Natural killer cell (primary cell): ENCODE measurements at regions not wholly inside any gene's neighbourhood (a gene's known extent, or its start where the extent isn't known, plus 50 kb on each side); places are given as distances from the start of the nearest gene placed in this dataset.

Experiments used
- ATAC-seq, 3 donors: fragments of 150-1000 bp in 2 of 3; fragments of 200-7000 bp in 1 of 3; cut with Tn5 transposase; 1 replicate in 1 of 3; 2 replicates in 2 of 3; pipeline ENCODE4 v1.10.0; 2021; ENCODE audit warnings: mild to moderate bottlenecking in 2 of 3, moderate library complexity in 2 of 3
- DNase-seq, 2 donors: peaks; one replicate each; pipeline versions ENCODE4 v3.0.0 to v3.0.0-alpha.2; 2013 to 2021; ENCODE audit warnings: mixed read lengths in 1 of 2
- H3K27ac ChIP-seq: one replicate; pipeline ENCODE4 v1.5.1; 2013; ENCODE audit warnings: mild to moderate bottlenecking, low read length
- H3K27me3 ChIP-seq: one replicate; pipeline ENCODE4 v1.6.1; 2013; ENCODE audit warnings: low read length; ENCODE audit not compliant: control insufficient read depth, insufficient read depth
- H3K36me3 ChIP-seq: one replicate; pipeline ENCODE4 v1.6.1; 2013; ENCODE audit warnings: low read length; ENCODE audit not compliant: control insufficient read depth, insufficient read depth
- H3K4me1 ChIP-seq: one replicate; pipeline ENCODE4 v1.6.1; 2013; ENCODE audit warnings: low read length; ENCODE audit not compliant: control insufficient read depth, insufficient read depth
- H3K4me3 ChIP-seq: one replicate; pipeline ENCODE4 v1.5.1; 2013; ENCODE audit warnings: low read length
- H3K9me3 ChIP-seq: one replicate; pipeline ENCODE4 v1.6.1; 2013; ENCODE audit warnings: low read length; ENCODE audit not compliant: control insufficient read depth, insufficient read depth
- H3K27ac Mint-ChIP-seq, 2 donors: one replicate each; pipeline ENCODE4 v1.8.0; 2022; ENCODE audit warnings: mild to moderate bottlenecking in 2 of 2, mixed read lengths in 2 of 2, moderate library complexity in 1 of 2
- H3K27me3 Mint-ChIP-seq, 2 donors: one replicate each; pipeline ENCODE4 v1.8.0; 2022; ENCODE audit warnings: low read depth in 2 of 2, mixed read lengths in 2 of 2
- H3K36me3 Mint-ChIP-seq: one replicate; pipeline ENCODE4 v1.8.0; 2022; ENCODE audit warnings: mixed read lengths
- H3K4me1 Mint-ChIP-seq, 2 donors: one replicate each; pipeline ENCODE4 v1.8.0; 2022; ENCODE audit warnings: mixed read lengths in 2 of 2
- H3K4me3 Mint-ChIP-seq: one replicate; pipeline ENCODE4 v1.8.0; 2022; ENCODE audit warnings: mild to moderate bottlenecking, moderate library complexity, mixed read lengths
- H3K9me3 Mint-ChIP-seq, 2 donors: one replicate each; pipeline ENCODE4 v1.8.0; 2022; ENCODE audit warnings: mixed read lengths in 2 of 2
- WGBS: methylation state at CpG from one replicate; pipeline ENCODE4 v1.1.7; 2013; ENCODE audit warnings: missing lambda C conversion rate; ENCODE audit not compliant: insufficient coverage; 5-methylcytosine and 5-hydroxymethylcytosine counted together
- intact Hi-C: fragments of 100-400 bp; cut with micrococcal nuclease; formaldehyde crosslinking; loops from one replicate; pipeline ENCODE4 v1.14.2; 2022
- TF ChIP-seq, protein P1 (sequence below): fragments of 200-600 bp; IDR thresholded peaks from one replicate; pipeline ENCODE4 v1.8.0; 2022; ENCODE audit warnings: antibody characterized with exemption

DNA sequence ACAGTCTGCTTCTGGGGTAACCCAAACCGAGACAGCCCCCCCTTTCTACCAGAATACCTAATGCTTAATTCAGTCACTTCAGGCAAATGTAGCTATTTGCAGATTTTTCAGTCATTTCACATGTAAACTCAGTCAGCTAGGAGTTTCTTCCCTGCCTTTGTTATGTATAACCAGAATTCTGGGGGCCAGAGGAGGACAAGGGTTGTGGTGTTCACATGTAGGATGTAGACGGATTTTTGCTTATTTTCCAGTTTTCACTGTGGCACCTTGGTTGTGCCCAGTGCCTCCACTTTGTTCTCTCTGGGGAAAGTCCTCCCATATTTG, 51.1 kb downstream of the PROKR2 start:
- Mint-ChIP-seq H3K4me3 (no peak overlapping the region), H3K27ac (no peak overlapping the region), H3K4me1 (peaks cover 39 to 51% of the 10 kb centered on the region in 2 donors), H3K9me3 (no peaks in the 10 kb centered on the region), H3K36me3 (no peaks in the 10 kb centered on the region), H3K27me3 (peaks cover 0 to 3% of the 10 kb centered on the region in 2 donors)
- TF ChIP-seq, protein P1, sequence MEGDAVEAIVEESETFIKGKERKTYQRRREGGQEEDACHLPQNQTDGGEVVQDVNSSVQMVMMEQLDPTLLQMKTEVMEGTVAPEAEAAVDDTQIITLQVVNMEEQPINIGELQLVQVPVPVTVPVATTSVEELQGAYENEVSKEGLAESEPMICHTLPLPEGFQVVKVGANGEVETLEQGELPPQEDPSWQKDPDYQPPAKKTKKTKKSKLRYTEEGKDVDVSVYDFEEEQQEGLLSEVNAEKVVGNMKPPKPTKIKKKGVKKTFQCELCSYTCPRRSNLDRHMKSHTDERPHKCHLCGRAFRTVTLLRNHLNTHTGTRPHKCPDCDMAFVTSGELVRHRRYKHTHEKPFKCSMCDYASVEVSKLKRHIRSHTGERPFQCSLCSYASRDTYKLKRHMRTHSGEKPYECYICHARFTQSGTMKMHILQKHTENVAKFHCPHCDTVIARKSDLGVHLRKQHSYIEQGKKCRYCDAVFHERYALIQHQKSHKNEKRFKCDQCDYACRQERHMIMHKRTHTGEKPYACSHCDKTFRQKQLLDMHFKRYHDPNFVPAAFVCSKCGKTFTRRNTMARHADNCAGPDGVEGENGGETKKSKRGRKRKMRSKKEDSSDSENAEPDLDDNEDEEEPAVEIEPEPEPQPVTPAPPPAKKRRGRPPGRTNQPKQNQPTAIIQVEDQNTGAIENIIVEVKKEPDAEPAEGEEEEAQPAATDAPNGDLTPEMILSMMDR, result no peak
- Histone ChIP-seq H3K4me1 (peaks cover 23% of the 10 kb centered on the region), H3K4me3 (no peak overlapping the region), H3K27ac (no peak overlapping the region), H3K36me3 (no peaks in the 10 kb centered on the region), H3K9me3 (no peaks in the 10 kb centered on the region), H3K27me3 (no peaks in the 10 kb centered on the region)
- 82% methylated on average over 2 of the region's 2 CpGs for WGBS
- DNase-seq (no peak), ATAC-seq (no peak)
- intact Hi-C loops, result no loop called here

DNA sequence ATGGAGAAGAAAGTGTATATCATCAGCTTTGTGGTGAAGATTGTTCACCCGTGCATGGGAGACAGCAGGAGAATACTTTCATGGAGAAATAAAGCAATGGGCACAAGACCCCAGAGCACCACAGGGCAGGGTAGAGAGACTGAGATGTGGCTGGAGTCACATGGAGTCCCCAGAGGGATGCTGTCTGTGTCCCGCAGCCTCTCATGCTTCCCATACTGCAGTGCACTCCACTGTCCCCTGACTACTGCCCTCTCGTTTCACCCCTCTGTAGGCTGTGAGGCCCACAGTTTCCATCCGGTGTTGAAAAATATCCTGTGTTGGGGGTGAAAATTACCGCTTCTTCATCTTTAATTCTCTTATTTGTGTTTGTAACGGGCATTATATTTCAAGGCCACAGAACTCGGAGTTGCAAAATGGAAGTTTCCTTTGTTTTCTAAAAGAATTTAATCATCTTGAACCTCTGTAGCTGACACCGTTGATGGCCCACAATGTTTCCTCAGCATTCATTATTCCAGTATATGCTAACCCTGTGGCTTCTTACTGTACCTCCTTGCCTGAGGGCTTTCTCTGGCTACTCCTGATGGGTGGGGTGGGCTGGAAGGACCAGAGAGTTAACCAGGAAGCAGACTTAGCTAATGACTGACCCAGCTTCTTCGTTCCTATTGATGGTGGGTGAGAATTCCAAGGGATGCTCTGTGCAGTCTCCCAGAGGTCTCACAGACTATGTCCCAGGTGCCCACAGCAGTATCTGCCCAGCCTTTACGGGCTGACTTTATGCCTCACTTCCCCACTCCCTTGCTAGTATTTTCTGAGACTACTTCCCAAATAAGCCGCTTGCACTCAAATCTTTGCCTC, 51.7 kb downstream of the PROKR2 start:
- intact Hi-C loops, result no loop called here
- Mint-ChIP-seq H3K4me3 (no peak overlapping the region), H3K27me3 (peaks cover 0 to 3% of the 10 kb centered on the region in 2 donors), H3K27ac (no peak overlapping the region), H3K36me3 (no peaks in the 10 kb centered on the region), H3K9me3 (no peaks in the 10 kb centered on the region), H3K4me1 (peaks cover 39 to 51% of the 10 kb centered on the region in 2 donors)
- Histone ChIP-seq H3K27ac (no peak overlapping the region), H3K4me1 (peaks cover 23% of the 10 kb centered on the region), H3K4me3 (no peak overlapping the region), H3K9me3 (no peaks in the 10 kb centered on the region), H3K36me3 (no peaks in the 10 kb centered on the region), H3K27me3 (no peaks in the 10 kb centered on the region)
- TF ChIP-seq, protein P1, result no peak
- WGBS, result 90% methylated on average over 11 of the region's 11 CpGs
- ATAC-seq, result no peak
- no peak for DNase-seq

DNA sequence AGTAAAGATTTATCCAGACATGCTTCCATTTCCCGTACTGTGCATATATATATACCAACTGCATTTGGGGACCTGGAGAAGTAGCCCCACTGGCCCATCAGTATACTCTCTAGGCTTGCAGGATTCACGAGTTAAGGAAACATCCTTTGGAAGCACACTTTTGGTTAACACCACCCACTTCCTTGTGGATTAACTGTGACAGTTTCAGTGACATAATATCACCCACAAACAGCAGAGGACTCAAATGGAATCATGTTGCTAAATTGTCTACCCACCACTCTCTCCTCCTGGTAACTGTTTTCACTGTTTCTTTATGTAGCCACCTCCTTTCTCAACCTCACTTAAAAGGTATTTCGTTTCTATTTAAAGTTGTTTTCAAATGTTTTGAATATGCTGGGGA, 55.0 kb downstream of the PROKR2 start:
- intact Hi-C loops, result no loop called here
- peaks cover 22 to 34% of the 10 kb centered on the region in 2 donors for H3K4me1 Mint-ChIP-seq
- Histone ChIP-seq H3K27ac (no peak overlapping the region), H3K4me3 (no peak overlapping the region), H3K27me3 (peaks cover 3% of the 10 kb centered on the region), H3K4me1 (peaks cover 8% of the 10 kb centered on the region), H3K9me3 (no peaks in the 10 kb centered on the region), H3K36me3 (no peaks in the 10 kb centered on the region)
- DNase-seq (no peak), ATAC-seq (no peak)
- H3K27me3 Mint-ChIP-seq, result peaks cover under 1 to 7% of the 10 kb centered on the region in 2 donors
- H3K36me3 Mint-ChIP-seq, result no peaks in the 10 kb centered on the region
- H3K9me3 Mint-ChIP-seq, result no peaks in the 10 kb centered on the region
- peak overlapping the region in 1 of 2 donors; percentile 23 for H3K27ac Mint-ChIP-seq
- TF ChIP-seq, protein P1, result no peak
- no peak overlapping the region for H3K4me3 Mint-ChIP-seq
- 67% methylated on average over 2 of the region's 3 CpGs for WGBS

DNA sequence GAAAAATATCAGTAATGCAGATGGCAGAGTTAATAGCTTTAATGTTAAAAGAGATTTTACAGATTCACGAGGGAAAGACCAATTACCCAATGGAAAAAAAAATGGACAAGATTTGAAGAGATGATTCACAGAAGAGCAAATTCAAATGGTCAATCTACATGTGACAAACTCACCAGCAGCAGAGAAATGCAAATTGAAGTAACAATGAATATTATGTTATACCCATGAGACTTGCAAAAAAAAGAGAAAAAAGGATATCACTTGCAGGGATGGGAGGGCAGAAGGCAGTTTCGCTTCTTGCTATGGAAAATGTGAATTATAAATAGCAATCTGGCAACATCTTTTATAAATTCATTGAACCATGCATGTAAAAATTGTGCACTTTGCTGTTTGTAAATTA, 55.9 kb downstream of the PROKR2 start:
- DNase-seq, result no peak
- peaks cover 7 to 9% of the 10 kb centered on the region in 2 donors for H3K27me3 Mint-ChIP-seq
- Histone ChIP-seq H3K9me3 (no peaks in the 10 kb centered on the region), H3K4me3 (no peak overlapping the region), H3K4me1 (no peaks in the 10 kb centered on the region), H3K36me3 (no peaks in the 10 kb centered on the region), H3K27me3 (peaks cover 3% of the 10 kb centered on the region), H3K27ac (no peak overlapping the region)
- ATAC-seq, result no peak
- no peak overlapping the region for H3K4me3 Mint-ChIP-seq
- H3K9me3 Mint-ChIP-seq, result no peaks in the 10 kb centered on the region
- H3K27ac Mint-ChIP-seq, result no peak overlapping the region
- WGBS, result 50% methylated on average over 1 of the region's 2 CpGs
- intact Hi-C loops, result no loop called here
- H3K4me1 Mint-ChIP-seq, result peaks cover 13 to 27% of the 10 kb centered on the region in 2 donors
- no peaks in the 10 kb centered on the region for H3K36me3 Mint-ChIP-seq
- TF ChIP-seq, protein P1, result no peak
